IMR-90 (cell line): ENCODE measurements at regions not wholly inside any gene's neighbourhood (a gene's known extent, or its start where the extent isn't known, plus 50 kb on each side); places are given as distances from the start of the nearest gene placed in this dataset.

Experiments
- ATAC-seq: fragments of 200-7000 bp; cut with Tn5 transposase; 2 replicates; pipeline ENCODE4 v1.9.1; 2020; ENCODE audit warnings: low read depth, mild to moderate bottlenecking, moderate library complexity
- BruUV-seq: library from RNA; stranded (reverse); fragments of 400-500 nt; replicated peaks from 2 replicates; lab custom pipeline; 2021; lab: Mats Ljungman, UMichigan
- CTCF ChIA-PET: fragments of 300-600 bp; formaldehyde crosslinking; extraction: SDS; loops from one replicate; lab custom pipeline; 2021; ENCODE audit warnings: antibody characterized with exemption; lab: Yijun Ruan, JAX
- POLR2A ChIA-PET: fragments of 300-600 bp; sonication (Branson Sonifier 250); formaldehyde crosslinking; loops from one replicate; lab custom pipeline; 2022; ENCODE audit warnings: antibody characterized with exemption; ENCODE audit not compliant: unreplicated experiment; lab: Charles Lee
- DNase-seq: peaks from one replicate; pipeline ENCODE4 v3.0.0; 2013
- H2AFZ ChIP-seq: replicated peaks from 2 replicates; pipeline ENCODE3; 2013; ENCODE audit warnings: low read length, mild to moderate bottlenecking; ENCODE audit not compliant: poor library complexity
- H2AK5ac ChIP-seq: 2 replicates; pipeline ENCODE4 v1.6.1; 2013; ENCODE audit warnings: low read depth, low read length, inconsistent platforms
- H2AK9ac ChIP-seq: replicated peaks from 2 replicates; pipeline ENCODE3; 2013; ENCODE audit warnings: mild to moderate bottlenecking, low read depth, low read length, moderate library complexity; ENCODE audit not compliant: poor library complexity
- H2BK120ac ChIP-seq: 2 replicates; pipeline ENCODE4 v1.6.1; 2013; ENCODE audit warnings: low read depth, low read length, inconsistent platforms
- H2BK15ac ChIP-seq: 3 replicates; pipeline ENCODE4 v1.6.1; 2013; ENCODE audit warnings: low read depth, low read length, inconsistent platforms
- H2BK20ac ChIP-seq: 2 replicates; pipeline ENCODE4 v1.6.1; 2013; ENCODE audit warnings: low read depth, mild to moderate bottlenecking, inconsistent platforms, low read length, moderate library complexity
- H2BK5ac ChIP-seq: 2 replicates; pipeline ENCODE4 v1.6.1; 2013; ENCODE audit warnings: mild to moderate bottlenecking, low read depth, low read length, inconsistent platforms; ENCODE audit not compliant: poor library complexity, severe bottlenecking
- H3K14ac ChIP-seq: replicated peaks from 2 replicates; pipeline ENCODE4 v1.6.1; 2013; ENCODE audit warnings: low read depth, low read length, inconsistent platforms
- H3K18ac ChIP-seq: 2 replicates; pipeline ENCODE4 v1.6.1; 2013; ENCODE audit warnings: low read depth, low read length, control low read depth
- H3K23ac ChIP-seq: 2 replicates; pipeline ENCODE4 v1.6.1; 2013; ENCODE audit warnings: low read depth, low read length, inconsistent platforms
- H3K27ac ChIP-seq: 2 replicates; pipeline ENCODE4 v1.5.1; 2013; ENCODE audit warnings: mild to moderate bottlenecking, control low read depth, low read length; ENCODE audit not compliant: insufficient read depth
- H3K27me3 ChIP-seq: 2 replicates; pipeline ENCODE4 v1.6.1; 2013; ENCODE audit warnings: low read length; ENCODE audit not compliant: control insufficient read depth, insufficient read depth
- H3K36me3 ChIP-seq: 2 replicates; pipeline ENCODE4 v1.6.1; 2013; ENCODE audit warnings: low read length, mixed read lengths; ENCODE audit not compliant: control insufficient read depth, insufficient read depth
- H3K4ac ChIP-seq: 2 replicates; pipeline ENCODE4 v1.6.1; 2013; ENCODE audit warnings: low read depth, low read length, inconsistent platforms
- H3K4me1 ChIP-seq: 2 replicates; pipeline ENCODE4 v1.6.1; 2013; ENCODE audit warnings: low read length, mixed read lengths; ENCODE audit not compliant: control insufficient read depth, insufficient read depth
- H3K4me2 ChIP-seq: 2 replicates; pipeline ENCODE4 v1.6.1; 2013; ENCODE audit warnings: low read depth, mild to moderate bottlenecking, control low read depth, low read length, moderate library complexity
- H3K4me3 ChIP-seq: 2 replicates; pipeline ENCODE4 v1.5.1; 2013; ENCODE audit warnings: low read depth, mild to moderate bottlenecking, control low read depth, low read length, moderate library complexity; ENCODE audit not compliant: insufficient read depth
- H3K56ac ChIP-seq: 2 replicates; pipeline ENCODE4 v1.6.1; 2013; ENCODE audit warnings: low read length, inconsistent platforms; ENCODE audit not compliant: insufficient read depth; ENCODE audit errors: extremely low read depth
- H3K79me1 ChIP-seq, 2 experiments: 2 replicates each; pipeline ENCODE4 v1.6.1; 2013; ENCODE audit warnings: low read length in 2 of 2, inconsistent platforms in 1 of 2, low read depth in 1 of 2
- H3K9ac ChIP-seq: 2 replicates; pipeline ENCODE4 v1.6.1; 2013; ENCODE audit warnings: low read depth, low read length, control low read depth
- H3K9me1 ChIP-seq: 2 replicates; pipeline ENCODE4 v1.6.1; 2013; ENCODE audit warnings: low read length, inconsistent platforms; ENCODE audit not compliant: insufficient read depth
- H3K9me3 ChIP-seq: 2 replicates; pipeline ENCODE4 v1.6.1; 2013; ENCODE audit warnings: low read length; ENCODE audit not compliant: control insufficient read depth, insufficient read depth
- H4K20me1 ChIP-seq: 2 replicates; pipeline ENCODE4 v1.6.1; 2013; ENCODE audit warnings: low read length, inconsistent platforms; ENCODE audit not compliant: insufficient read depth
- H4K5ac ChIP-seq: 2 replicates; pipeline ENCODE4 v1.6.1; 2013; ENCODE audit warnings: mild to moderate bottlenecking, low read depth, low read length, control low read depth
- H4K8ac ChIP-seq, 2 experiments: 2 replicates each; pipeline ENCODE4 v1.6.1; 2013; ENCODE audit warnings: low read depth in 2 of 2, low read length in 2 of 2, control low read depth in 1 of 2, inconsistent platforms in 1 of 2
- H4K91ac ChIP-seq: 2 replicates; pipeline ENCODE4 v1.6.1; 2013; ENCODE audit warnings: low read depth, low read length, inconsistent platforms; ENCODE audit not compliant: insufficient read depth
- POLR2A ChIP-seq: IDR thresholded peaks from 2 replicates; pipeline ENCODE4 v1.6.1; 2012; ENCODE audit warnings: mild to moderate bottlenecking, low read depth, low read length
- SMC3 ChIP-seq: fragments of 150-350 bp; IDR thresholded peaks from 2 replicates; pipeline ENCODE4 v1.6.1; 2016; ENCODE audit warnings: low read depth, mild to moderate bottlenecking, antibody characterized with exemption, low read length, moderate library complexity
- WGBS, 2 experiments: methylation state at CpG; one replicate each; pipeline versions ENCODE4 v1.1.5 to v1.1.7; 2013; ENCODE audit warnings: missing lambda C conversion rate in 2 of 2; ENCODE audit not compliant: insufficient read length in 1 of 2; ENCODE audit errors: extremely low coverage in 2 of 2; 5-methylcytosine and 5-hydroxymethylcytosine counted together
- dilution Hi-C: fragments of 300-500 bp; cut with HindIII; formaldehyde crosslinking; loops from one replicate; pipeline ENCODE4 v1.14.3; 2018; ENCODE audit warnings: low sequenced_read_pairs; ENCODE audit not compliant: unreplicated experiment
- in situ Hi-C: fragments of 300-500 bp; cut with MboI; formaldehyde crosslinking; loops from 3 replicates; pipeline ENCODE4 v1.14.3; 2019; ENCODE audit warnings: low sequenced_read_pairs, inconsistent platforms, mixed read lengths
- intact Hi-C: fragments of 100-400 bp; cut with micrococcal nuclease; formaldehyde crosslinking; loops from 2 replicates; pipeline ENCODE4 v1.10.0; 2022

DNA sequence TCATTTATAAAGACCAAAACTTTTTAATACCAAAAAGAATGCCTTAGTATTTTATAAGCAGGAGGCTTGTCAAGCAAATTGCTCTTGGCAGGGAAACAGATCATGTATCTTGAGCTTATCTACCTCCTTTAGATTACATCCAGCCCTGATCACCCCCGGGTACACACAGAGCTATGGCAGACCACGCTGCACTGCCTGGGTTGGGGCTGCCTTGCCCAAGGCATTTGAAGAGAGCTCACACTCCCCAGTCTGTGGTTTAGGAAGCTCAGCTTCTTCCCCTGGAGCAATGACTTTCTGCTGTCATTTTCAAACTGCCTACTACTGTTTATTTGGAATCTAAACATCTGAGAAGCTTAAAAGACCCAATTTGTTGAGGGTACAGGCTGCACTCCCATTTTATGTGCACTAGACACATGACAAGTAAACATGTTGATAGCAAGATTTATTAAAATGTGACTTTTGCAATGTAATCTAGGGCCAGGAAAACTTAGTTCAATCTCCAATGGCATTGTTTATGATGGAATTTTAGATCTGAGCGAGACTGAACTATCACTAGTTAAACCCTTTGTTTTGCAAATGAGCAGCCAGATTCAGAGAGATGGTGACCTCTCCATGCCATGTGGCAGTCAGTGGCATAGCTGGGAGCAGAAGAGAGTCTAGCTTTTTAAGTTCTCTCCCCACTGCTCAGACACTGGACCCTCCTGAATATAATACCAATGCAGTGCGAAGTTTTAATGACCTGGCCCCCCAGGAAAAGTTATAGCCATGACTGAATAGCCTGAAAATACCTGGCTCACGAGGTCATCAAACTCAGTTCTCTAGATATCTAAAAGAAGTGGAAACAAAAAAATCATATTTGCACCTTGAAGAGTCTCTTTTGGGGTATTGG, 214.9 kb downstream of the HLX start:
- peak overlapping the region; percentile 84 for H2BK120ac ChIP-seq
- DNase-seq: no peak
- peak overlapping the region; percentile 79; the same call in 1 of the 2 replicates for H4K5ac ChIP-seq
- H2AK5ac ChIP-seq: no peak overlapping the region
- H3K56ac ChIP-seq: no peak overlapping the region; the same call in 1 of the 2 replicates
- ATAC-seq: peak; percentile 38
- ChIA-PET POLR2A (no interaction called here), CTCF (interaction anchor here (0.6 to 0.7 kb wide), 2 partner anchors 215 to 303 kb away, joined by 3 to 4 read pairs; partner anchors contain the start of gene HLX)
- H3K79me1 ChIP-seq: no peaks in the 10 kb centered on the region
- H2BK15ac ChIP-seq: 0 out of 3 replicates have a peak overlapping the region, but pooled peaks have one; percentile 42
- H3K36me3 ChIP-seq: no peaks in the 10 kb centered on the region
- H3K9me3 ChIP-seq: peaks cover 6% of the 10 kb centered on the region; the same call in 1 of the 2 replicates
- no peak overlapping the region for H3K9ac ChIP-seq
- no peak overlapping the region for H3K4me3 ChIP-seq
- H2BK20ac ChIP-seq: peak overlapping the region; percentile 28; the same call in 1 of the 2 replicates
- dilution Hi-C loops: no loop called here
- peak overlapping the region; percentile 73; the same call in 1 of the 2 replicates for H3K14ac ChIP-seq
- intact Hi-C loops: no loop called here
- H2AK9ac ChIP-seq: no peak overlapping the region
- peak overlapping the region; percentile 87 for H2AFZ ChIP-seq
- BruUV-seq: no TSS peak
- H4K20me1 ChIP-seq: no peaks in the 10 kb centered on the region
- peak overlapping the region; percentile 10; the same call in 1 of the 2 replicates for H4K91ac ChIP-seq
- peak overlapping the region; percentile 51 for H2BK5ac ChIP-seq
- H4K8ac ChIP-seq: peak overlapping the region in 1 of 2 experiments; percentile 72; a peak in 1 of 4 replicates
- H3K4me1 ChIP-seq: peaks cover 17% of the 10 kb centered on the region
- 0 out of 2 replicates have a peak overlapping the region, but pooled peaks have one; percentile 33 for H3K4me2 ChIP-seq
- no peak overlapping the region for H3K23ac ChIP-seq
- peaks cover 2% of the 10 kb centered on the region; the same call in 1 of the 2 replicates for H3K9me1 ChIP-seq
- H3K27me3 ChIP-seq: no peaks in the 10 kb centered on the region
- peak overlapping the region; percentile 95; the same call in 1 of the 2 replicates for H3K18ac ChIP-seq
- in situ Hi-C loops: loop anchor here (10.0 kb wide), 1 partner anchor 209 kb away; no protein-coding TSS in a partner anchor
- WGBS, 2 experiments: no CpG with 5 or more reads among the region's 5 CpGs
- H3K27ac ChIP-seq: no peak overlapping the region
- TF ChIP-seq POLR2A: no peak
- no peak for TF ChIP-seq SMC3
- peak overlapping the region; percentile 71; the same call in 1 of the 2 replicates for H3K4ac ChIP-seq
